OCI-LY3 (cell line): ENCODE measurements at regions not wholly inside any gene's neighbourhood (a gene's known extent, or its start where the extent isn't known, plus 50 kb on each side); places are given as distances from the start of the nearest gene placed in this dataset.

ENCODE experiments used
- H2AFZ ChIP-seq: fragments of 200-600, 300-600 bp; shearing (Covaris generic); 2 replicates; pipeline ENCODE4 v1.6.0; 2014; ENCODE audit warnings: antibody characterized with exemption, low read depth, low read length
- H3K27ac ChIP-seq: fragments of 200-600, 300-600 bp; sonication (generic); 2 replicates; pipeline ENCODE4 v1.5.1; 2014; ENCODE audit warnings: mild to moderate bottlenecking, low read length, moderate library complexity, mixed read lengths
- H3K27me3 ChIP-seq: fragments of 200-600, 300-600 bp; sonication (generic); 2 replicates; pipeline ENCODE4 v1.6.1; 2014; ENCODE audit warnings: low read depth, low read length, mixed read lengths
- H3K36me3 ChIP-seq: fragments of 200-600, 300-600 bp; sonication (generic); replicated peaks from 2 replicates; pipeline ENCODE3; 2014; ENCODE audit warnings: low read depth, low read length, mixed read lengths
- H3K4me1 ChIP-seq: fragments of 300-600, 200-600 bp; sonication (generic); 2 replicates; pipeline ENCODE4 v1.6.1; 2014; ENCODE audit warnings: low read length, mixed read lengths
- H3K4me2 ChIP-seq: fragments of 200-600, 300-600 bp; sonication (generic); 2 replicates; pipeline ENCODE4 v1.6.1; 2014; ENCODE audit warnings: low read length, mixed read lengths
- H3K4me3 ChIP-seq: fragments of 300-600, 200-600 bp; sonication (generic); 2 replicates; pipeline ENCODE4 v1.5.1; 2014; ENCODE audit warnings: antibody characterized with exemption, mild to moderate bottlenecking, low read length, moderate library complexity
- H3K79me2 ChIP-seq: fragments of 300-600, 200-600 bp; shearing (Covaris generic); 2 replicates; pipeline ENCODE4 v1.6.1; 2014; ENCODE audit warnings: mild to moderate bottlenecking, low read length, mixed read lengths
- H3K9ac ChIP-seq: fragments of 300-600, 200-600 bp; shearing (Covaris generic); 2 replicates; pipeline ENCODE4 v1.6.0; 2014; ENCODE audit warnings: mild to moderate bottlenecking, low read length, moderate library complexity
- H3K9me3 ChIP-seq: fragments of 200-600, 300-600 bp; shearing (Covaris generic); 2 replicates; pipeline ENCODE4 v1.6.1; 2014; ENCODE audit warnings: low read length, mixed read lengths; ENCODE audit not compliant: insufficient read depth
- H4K20me1 ChIP-seq: fragments of 200-600, 300-600 bp; sonication (generic); 2 replicates; pipeline ENCODE4 v1.6.1; 2016; ENCODE audit warnings: low read length, mixed read lengths; ENCODE audit not compliant: insufficient read depth
- CTCF ChIP-seq: fragments of 200-600, 300-600 bp; sonication (generic); IDR thresholded peaks from 2 replicates; pipeline ENCODE4 v1.5.1; 2014; ENCODE audit warnings: antibody characterized with exemption, low read length, low read depth
- EZH2phosphoT487 ChIP-seq: fragments of 200-600 bp; shearing (Covaris generic); IDR thresholded peaks from 2 replicates; pipeline ENCODE4 v1.6.1; 2018; ENCODE audit warnings: antibody characterized with exemption, mixed run types, low read depth

DNA sequence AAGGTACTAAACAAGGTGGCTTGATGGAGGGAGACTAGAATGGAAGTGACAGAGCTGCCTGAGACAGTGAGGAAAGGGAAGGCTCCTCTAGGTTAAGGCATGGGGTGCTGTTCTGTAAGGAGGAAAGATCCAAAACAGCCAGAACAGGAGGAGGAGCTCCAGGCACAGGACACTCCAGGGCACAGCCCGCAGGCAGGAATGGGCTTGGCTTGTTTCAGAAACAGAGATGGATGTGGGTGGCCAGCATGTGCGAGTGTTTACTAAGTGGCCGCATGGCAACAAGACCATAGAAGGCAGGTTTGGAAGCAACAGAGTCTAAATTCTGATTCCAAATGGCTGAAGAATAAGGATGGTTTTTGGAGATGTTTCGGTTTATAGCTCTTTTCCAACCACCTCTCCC, 889.1 kb downstream of the AACS start:
- no peak overlapping the region for H2AFZ ChIP-seq
- no peak for TF ChIP-seq EZH2phosphoT487
- TF ChIP-seq CTCF: no peak
- no peaks in the 10 kb centered on the region for H3K27me3 ChIP-seq
- no peaks in the 10 kb centered on the region for H3K4me1 ChIP-seq
- H4K20me1 ChIP-seq: no peaks in the 10 kb centered on the region
- H3K36me3 ChIP-seq: no peaks in the 10 kb centered on the region
- H3K9ac ChIP-seq: no peak overlapping the region
- H3K27ac ChIP-seq: no peak overlapping the region
- H3K4me3 ChIP-seq: no peak overlapping the region
- no peak overlapping the region for H3K4me2 ChIP-seq
- no peaks in the 10 kb centered on the region; the same call in 1 of the 2 replicates for H3K9me3 ChIP-seq
- H3K79me2 ChIP-seq: no peaks in the 10 kb centered on the region

DNA sequence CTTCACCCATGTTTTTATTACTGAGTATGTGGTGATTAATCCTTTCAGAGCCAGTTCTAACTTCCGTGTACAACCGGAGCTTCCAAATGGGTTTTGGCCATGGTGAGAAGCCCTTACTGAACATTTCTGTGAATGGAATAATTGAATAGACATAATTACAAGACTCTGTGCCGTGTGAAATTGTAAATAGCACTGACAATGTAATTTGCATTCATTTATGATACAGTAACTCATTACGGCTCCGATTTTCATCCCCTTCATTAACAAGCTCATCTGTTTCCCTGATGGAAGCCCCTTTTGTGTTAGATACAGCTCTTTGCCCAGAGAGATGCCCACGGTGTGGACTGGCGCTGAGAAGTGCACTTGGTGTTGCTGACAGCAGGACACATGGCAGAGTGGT, 891.0 kb downstream of the AACS start:
- TF ChIP-seq EZH2phosphoT487: no peak
- TF ChIP-seq CTCF: no peak
- no peaks in the 10 kb centered on the region for H3K79me2 ChIP-seq
- H3K4me2 ChIP-seq: no peak overlapping the region
- no peaks in the 10 kb centered on the region for H4K20me1 ChIP-seq
- H3K9me3 ChIP-seq: peaks cover 6% of the 10 kb centered on the region; the same call in 1 of the 2 replicates
- no peaks in the 10 kb centered on the region for H3K36me3 ChIP-seq
- no peak overlapping the region for H3K27ac ChIP-seq
- no peak overlapping the region for H3K4me3 ChIP-seq
- H3K9ac ChIP-seq: no peak overlapping the region
- no peak overlapping the region for H2AFZ ChIP-seq
- H3K4me1 ChIP-seq: no peaks in the 10 kb centered on the region
- no peaks in the 10 kb centered on the region for H3K27me3 ChIP-seq

DNA sequence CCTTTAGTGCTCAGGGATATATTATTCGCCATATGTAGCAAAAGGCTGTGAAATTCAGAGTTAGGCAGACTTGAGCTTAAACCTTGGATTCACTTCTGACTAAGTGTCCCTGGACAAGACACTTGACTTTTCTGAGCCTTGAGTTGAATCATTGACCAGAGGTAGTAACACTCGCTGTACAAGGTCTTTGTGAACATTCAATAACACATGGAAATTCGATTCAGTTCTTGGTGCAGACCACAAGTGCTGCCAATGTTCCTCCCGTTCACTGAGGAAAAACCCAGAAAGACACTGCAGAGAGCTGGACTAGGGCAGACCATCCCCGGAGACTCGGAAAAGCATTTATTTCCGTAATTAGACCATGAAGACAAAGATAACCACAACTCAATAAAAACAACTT, 901.4 kb downstream of the AACS start:
- H3K27me3 ChIP-seq: no peaks in the 10 kb centered on the region
- H3K9ac ChIP-seq: no peak overlapping the region
- no peak overlapping the region for H3K4me3 ChIP-seq
- H3K79me2 ChIP-seq: no peaks in the 10 kb centered on the region
- no peaks in the 10 kb centered on the region for H3K4me1 ChIP-seq
- H3K36me3 ChIP-seq: no peaks in the 10 kb centered on the region
- no peak overlapping the region for H3K4me2 ChIP-seq
- no peak overlapping the region for H2AFZ ChIP-seq
- no peaks in the 10 kb centered on the region for H3K9me3 ChIP-seq
- H4K20me1 ChIP-seq: no peaks in the 10 kb centered on the region
- H3K27ac ChIP-seq: no peak overlapping the region
- no peak for TF ChIP-seq CTCF
- no peak for TF ChIP-seq EZH2phosphoT487

DNA sequence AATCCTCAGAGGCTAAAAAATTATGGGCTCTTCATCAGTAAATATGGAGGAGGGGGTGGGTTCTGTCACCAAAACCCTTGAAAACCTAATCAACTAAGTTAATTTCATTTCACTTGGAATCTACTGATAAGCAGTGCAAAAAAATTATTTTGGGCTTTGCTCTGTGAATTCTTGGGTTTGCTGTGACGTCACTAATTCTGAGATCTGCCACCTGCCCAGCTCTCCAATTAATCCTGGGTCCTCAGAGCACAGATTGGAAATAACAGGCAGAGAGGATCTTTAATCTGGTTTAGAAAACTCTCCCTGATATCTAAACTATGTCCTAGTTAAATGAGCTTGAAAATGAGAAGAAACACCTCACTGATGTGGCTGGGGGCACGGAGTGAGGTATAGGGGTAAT, 903.2 kb downstream of the AACS start:
- H3K36me3 ChIP-seq: no peaks in the 10 kb centered on the region
- H3K4me3 ChIP-seq: no peak overlapping the region
- TF ChIP-seq EZH2phosphoT487 (no peak), CTCF (no peak)
- H3K27ac ChIP-seq: no peak overlapping the region
- no peaks in the 10 kb centered on the region for H3K4me1 ChIP-seq
- no peaks in the 10 kb centered on the region for H3K79me2 ChIP-seq
- no peak overlapping the region for H3K4me2 ChIP-seq
- H3K9me3 ChIP-seq: no peaks in the 10 kb centered on the region
- H3K9ac ChIP-seq: no peak overlapping the region
- no peak overlapping the region for H2AFZ ChIP-seq
- H4K20me1 ChIP-seq: no peaks in the 10 kb centered on the region
- no peaks in the 10 kb centered on the region for H3K27me3 ChIP-seq
